Retinal pigment epithelial cell (primary cell): ENCODE measurements at regions not wholly inside any gene's neighbourhood (a gene's known extent, or its start where the extent isn't known, plus 50 kb on each side); places are given as distances from the start of the nearest gene placed in this dataset.

Source experiments
- DNase-seq: peaks from one replicate; pipeline ENCODE4 v3.0.0-alpha.2; 2010; ENCODE audit warnings: low read depth
- H3K4me3 ChIP-seq: 2 replicates; pipeline ENCODE4 v1.5.1; 2011; ENCODE audit warnings: mild to moderate bottlenecking, low read length, control low read depth, moderate library complexity
- CTCF ChIP-seq: conservative IDR thresholded peaks from 2 replicates; pipeline ENCODE4 v1.5.1; 2011; ENCODE audit warnings: low read depth, low read length, control low read depth, inconsistent platforms

GRCh38 chr2:2635025-2635528 lies 304.0 kb upstream of the MYT1L start:
- DNase-seq, result no peak
- no peak overlapping the region for H3K4me3 ChIP-seq
- TF ChIP-seq CTCF, result no peak

- no peak overlapping the region for H3K4me3 ChIP-seq
- no peak for DNase-seq
- no peak for TF ChIP-seq CTCF
Measured at GRCh38 chr2:2633017-2633416, 301.9 kb upstream of the MYT1L start.

- TF ChIP-seq CTCF, result no peak
Measured at GRCh38 chr2:2623939-2624338, 292.9 kb upstream of the MYT1L start.

GRCh38 chr2:2621855-2622254 lies 290.8 kb upstream of the MYT1L start:
- TF ChIP-seq CTCF, result no peak
- DNase-seq, result no peak

More at GRCh38 chr2:2623939-2624338, 292.9 kb upstream of the MYT1L start:
- DNase-seq, result no peak
- no peak overlapping the region for H3K4me3 ChIP-seq

GRCh38 chr2:2620604-2621003 lies 289.5 kb upstream of the MYT1L start:
- no peak for DNase-seq
- H3K4me3 ChIP-seq, result no peak overlapping the region
- no peak for TF ChIP-seq CTCF

More at GRCh38 chr2:2621855-2622254, 290.8 kb upstream of the MYT1L start:
- H3K4me3 ChIP-seq, result no peak overlapping the region

GRCh38 chr2:2619995-2620394 lies 288.9 kb upstream of the MYT1L start:
- no peak for TF ChIP-seq CTCF
- no peak overlapping the region for H3K4me3 ChIP-seq
- no peak for DNase-seq

- TF ChIP-seq CTCF, result no peak
- no peak overlapping the region for H3K4me3 ChIP-seq
- no peak for DNase-seq
Measured at GRCh38 chr2:2614452-2614851, 283.4 kb upstream of the MYT1L start.
